ENCODE measurements at regions not wholly inside any gene's neighbourhood (a gene's known extent, or its start where the extent isn't known, plus 50 kb on each side); places are given as distances from the start of the nearest gene placed in this dataset.

DNA sequence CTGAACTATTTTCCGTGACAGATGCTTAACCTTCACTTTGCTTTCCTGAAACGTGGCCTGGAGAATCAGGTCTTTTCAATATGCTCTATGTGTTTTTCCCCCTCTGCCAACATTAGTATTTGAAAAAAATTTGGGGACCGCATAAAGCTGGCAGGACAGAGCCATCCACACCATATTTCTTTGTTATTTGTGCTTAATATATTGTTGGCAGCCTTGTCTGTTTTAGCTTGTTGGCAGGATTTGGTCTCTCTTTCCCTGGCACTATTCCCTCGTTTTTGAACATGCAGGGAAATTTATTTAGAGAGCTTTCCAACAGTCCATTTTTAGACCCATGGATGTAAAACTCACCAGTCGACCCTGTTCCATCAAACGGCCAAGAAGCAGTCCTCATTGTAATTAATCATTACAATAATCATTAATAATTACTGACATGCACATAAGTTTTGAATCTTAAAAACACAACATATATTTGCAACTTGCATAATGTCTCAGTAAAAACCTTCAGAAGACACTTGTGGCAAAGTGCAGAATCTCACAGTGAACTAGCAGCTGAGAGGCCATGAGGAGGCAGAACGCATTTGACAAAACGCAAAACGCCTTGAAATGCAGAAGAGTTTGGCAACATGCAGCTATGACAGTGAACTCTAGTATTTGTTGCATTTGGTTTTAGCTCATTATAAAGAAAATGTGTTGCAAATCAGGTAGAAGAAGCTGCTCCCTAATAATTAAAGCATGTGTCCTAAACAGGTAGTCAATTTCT lies 514.2 kb downstream of the C6orf118 start:
- no peak for FAIRE-seq
- no peak for ATAC-seq
- no TSS peak for BruUV-seq (replicated peaks)

DNA sequence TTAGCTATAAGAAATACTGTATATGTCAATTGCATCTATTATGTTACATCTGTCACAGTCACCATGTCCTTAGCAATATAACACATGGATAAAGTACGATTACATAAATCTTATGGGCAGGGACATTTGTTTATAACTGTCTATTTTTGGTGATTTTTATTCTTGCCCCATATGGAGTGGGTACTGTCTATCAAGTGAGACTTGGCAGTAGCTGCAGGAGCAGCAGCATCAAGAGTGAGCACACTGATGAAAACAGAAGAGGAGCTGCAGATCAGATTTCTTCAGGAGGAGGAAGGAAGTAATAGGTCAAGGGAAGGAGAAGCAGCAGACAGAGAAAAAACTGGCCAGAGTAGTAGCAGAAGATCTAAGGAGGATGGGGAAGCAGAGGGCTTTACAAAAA lies 516.7 kb downstream of the C6orf118 start:
- ChIA-PET POLR2A (no interaction called here), CTCF (ENCODE audit: low intra/inter-chr PET ratio, low total read pairs) (no interaction called here)
- no peak for ATAC-seq
- TF ChIP-seq SRY (CRISPR knock-in tag; IDR thresholded peaks at IDR 0.05) (no peak), MED13 (CRISPR knock-in tag; IDR thresholded peaks at IDR 0.05) (no peak), ZNF468 (CRISPR knock-in tag; IDR thresholded peaks at IDR 0.05) (no peak), CEBPG (CRISPR knock-in tag; IDR thresholded peaks at IDR 0.05) (no peak), RFX3 (CRISPR knock-in tag; IDR thresholded peaks at IDR 0.05) (no peak), SP4 (CRISPR knock-in tag; IDR thresholded peaks at IDR 0.05) (no peak), EED (CRISPR knock-in tag; IDR thresholded peaks at IDR 0.05) (no peak)
- TF ChIP-seq, protein P1, sequence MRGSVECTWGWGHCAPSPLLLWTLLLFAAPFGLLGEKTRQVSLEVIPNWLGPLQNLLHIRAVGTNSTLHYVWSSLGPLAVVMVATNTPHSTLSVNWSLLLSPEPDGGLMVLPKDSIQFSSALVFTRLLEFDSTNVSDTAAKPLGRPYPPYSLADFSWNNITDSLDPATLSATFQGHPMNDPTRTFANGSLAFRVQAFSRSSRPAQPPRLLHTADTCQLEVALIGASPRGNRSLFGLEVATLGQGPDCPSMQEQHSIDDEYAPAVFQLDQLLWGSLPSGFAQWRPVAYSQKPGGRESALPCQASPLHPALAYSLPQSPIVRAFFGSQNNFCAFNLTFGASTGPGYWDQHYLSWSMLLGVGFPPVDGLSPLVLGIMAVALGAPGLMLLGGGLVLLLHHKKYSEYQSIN (CRISPR knock-in tag; IDR thresholded peaks at IDR 0.05; ENCODE audit: borderline replicate concordance), result no peak
- TF ChIP-seq, protein P2, sequence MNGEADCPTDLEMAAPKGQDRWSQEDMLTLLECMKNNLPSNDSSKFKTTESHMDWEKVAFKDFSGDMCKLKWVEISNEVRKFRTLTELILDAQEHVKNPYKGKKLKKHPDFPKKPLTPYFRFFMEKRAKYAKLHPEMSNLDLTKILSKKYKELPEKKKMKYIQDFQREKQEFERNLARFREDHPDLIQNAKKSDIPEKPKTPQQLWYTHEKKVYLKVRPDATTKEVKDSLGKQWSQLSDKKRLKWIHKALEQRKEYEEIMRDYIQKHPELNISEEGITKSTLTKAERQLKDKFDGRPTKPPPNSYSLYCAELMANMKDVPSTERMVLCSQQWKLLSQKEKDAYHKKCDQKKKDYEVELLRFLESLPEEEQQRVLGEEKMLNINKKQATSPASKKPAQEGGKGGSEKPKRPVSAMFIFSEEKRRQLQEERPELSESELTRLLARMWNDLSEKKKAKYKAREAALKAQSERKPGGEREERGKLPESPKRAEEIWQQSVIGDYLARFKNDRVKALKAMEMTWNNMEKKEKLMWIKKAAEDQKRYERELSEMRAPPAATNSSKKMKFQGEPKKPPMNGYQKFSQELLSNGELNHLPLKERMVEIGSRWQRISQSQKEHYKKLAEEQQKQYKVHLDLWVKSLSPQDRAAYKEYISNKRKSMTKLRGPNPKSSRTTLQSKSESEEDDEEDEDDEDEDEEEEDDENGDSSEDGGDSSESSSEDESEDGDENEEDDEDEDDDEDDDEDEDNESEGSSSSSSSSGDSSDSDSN (CRISPR knock-in tag; IDR thresholded peaks at IDR 0.05), result no peak
- TF ChIP-seq, protein P3, sequence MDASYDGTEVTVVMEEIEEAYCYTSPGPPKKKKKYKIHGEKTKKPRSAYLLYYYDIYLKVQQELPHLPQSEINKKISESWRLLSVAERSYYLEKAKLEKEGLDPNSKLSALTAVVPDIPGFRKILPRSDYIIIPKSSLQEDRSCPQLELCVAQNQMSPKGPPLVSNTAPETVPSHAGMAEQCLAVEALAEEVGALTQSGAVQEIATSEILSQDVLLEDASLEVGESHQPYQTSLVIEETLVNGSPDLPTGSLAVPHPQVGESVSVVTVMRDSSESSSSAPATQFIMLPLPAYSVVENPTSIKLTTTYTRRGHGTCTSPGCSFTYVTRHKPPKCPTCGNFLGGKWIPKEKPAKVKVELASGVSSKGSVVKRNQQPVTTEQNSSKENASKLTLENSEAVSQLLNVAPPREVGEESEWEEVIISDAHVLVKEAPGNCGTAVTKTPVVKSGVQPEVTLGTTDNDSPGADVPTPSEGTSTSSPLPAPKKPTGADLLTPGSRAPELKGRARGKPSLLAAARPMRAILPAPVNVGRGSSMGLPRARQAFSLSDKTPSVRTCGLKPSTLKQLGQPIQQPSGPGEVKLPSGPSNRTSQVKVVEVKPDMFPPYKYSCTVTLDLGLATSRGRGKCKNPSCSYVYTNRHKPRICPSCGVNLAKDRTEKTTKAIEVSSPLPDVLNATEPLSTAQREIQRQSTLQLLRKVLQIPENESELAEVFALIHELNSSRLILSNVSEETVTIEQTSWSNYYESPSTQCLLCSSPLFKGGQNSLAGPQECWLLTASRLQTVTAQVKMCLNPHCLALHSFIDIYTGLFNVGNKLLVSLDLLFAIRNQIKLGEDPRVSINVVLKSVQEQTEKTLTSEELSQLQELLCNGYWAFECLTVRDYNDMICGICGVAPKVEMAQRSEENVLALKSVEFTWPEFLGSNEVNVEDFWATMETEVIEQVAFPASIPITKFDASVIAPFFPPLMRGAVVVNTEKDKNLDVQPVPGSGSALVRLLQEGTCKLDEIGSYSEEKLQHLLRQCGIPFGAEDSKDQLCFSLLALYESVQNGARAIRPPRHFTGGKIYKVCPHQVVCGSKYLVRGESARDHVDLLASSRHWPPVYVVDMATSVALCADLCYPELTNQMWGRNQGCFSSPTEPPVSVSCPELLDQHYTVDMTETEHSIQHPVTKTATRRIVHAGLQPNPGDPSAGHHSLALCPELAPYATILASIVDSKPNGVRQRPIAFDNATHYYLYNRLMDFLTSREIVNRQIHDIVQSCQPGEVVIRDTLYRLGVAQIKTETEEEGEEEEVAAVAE (CRISPR knock-in tag; IDR thresholded peaks at IDR 0.05; ENCODE audit: borderline replicate concordance), result no peak

More for the DNA sequence above, 514.2 kb downstream of the C6orf118 start:
- CTCF ChIA-PET (ENCODE audit: low intra/inter-chr PET ratio, low total read pairs), result no interaction called here
- no peak overlapping the region for H3K4me3 ChIP-seq (replicated peaks in 1 of 3; ENCODE audit: insufficient read depth in 1 of 3, low read depth in 2 of 3, low read length in 3 of 3)
- intact Hi-C loops (cut with micrococcal nuclease; ENCODE audit: unreplicated experiment) (no loop called here), in situ Hi-C loops (cut with HindIII; ENCODE audit: extremely low pct_ligation_motif_present, low pct_unique_long_range_greater_than_20kb) (no loop called here)
- H3K79me2 ChIP-seq (ENCODE audit: insufficient read depth, low read length), result no peaks in the 10 kb centered on the region
- H3K9ac ChIP-seq (ENCODE audit: insufficient read depth, low read depth, low read length), result no peak overlapping the region
- no peak for DNase-seq (ENCODE audit: low spot score)
- no peak overlapping the region for H2AFZ ChIP-seq (ENCODE audit: low read length)
- H3K9me3 ChIP-seq (ENCODE audit: low read length), result peaks cover 73% of the 10 kb centered on the region
- no peak overlapping the region for H3K27ac ChIP-seq (ENCODE audit: extremely low read length, insufficient read depth, low read length)
- no peaks in the 10 kb centered on the region for H3K4me1 ChIP-seq (ENCODE audit: insufficient read depth, low read length)
- no peaks in the 10 kb centered on the region for H3K36me3 ChIP-seq (replicated peaks in 1 of 2; ENCODE audit: control insufficient read depth in 1 of 2, insufficient read depth in 2 of 2, low read length in 2 of 2)
- no peak overlapping the region for H3K4me2 ChIP-seq (ENCODE audit: low read depth, low read length)
- no peaks in the 10 kb centered on the region for H4K20me1 ChIP-seq (ENCODE audit: insufficient read depth, low read length)
- TF ChIP-seq CENPT (CRISPR knock-in tag; IDR thresholded peaks at IDR 0.05; ENCODE audit: low read depth), result no peak
- no peak for TF ChIP-seq ZNF552 (CRISPR knock-in tag; IDR thresholded peaks at IDR 0.05; ENCODE audit: borderline replicate concordance)
- no peak for TF ChIP-seq SOX5 (CRISPR knock-in tag; IDR thresholded peaks at IDR 0.05; ENCODE audit: borderline replicate concordance)
- no peak for TF ChIP-seq ZSCAN31 (CRISPR knock-in tag; IDR thresholded peaks at IDR 0.05; ENCODE audit: low read depth)
- H3K27me3 ChIP-seq (ENCODE audit: control insufficient read depth in 1 of 2, insufficient read depth in 2 of 2, low read length in 2 of 2), result no peaks in the 10 kb centered on the region
- POLR2A ChIA-PET, result no interaction called here
- WGBS (ENCODE audit: low lambda C conversion rate), result 22% methylated on average over 9 of the region's 9 CpGs

More for the DNA sequence above, 516.7 kb downstream of the C6orf118 start:
- Histone ChIP-seq H3K4me3 (replicated peaks in 1 of 3; ENCODE audit: insufficient read depth in 1 of 3, low read depth in 2 of 3, low read length in 3 of 3) (no peak overlapping the region), H3K79me2 (ENCODE audit: insufficient read depth, low read length) (no peaks in the 10 kb centered on the region), H3K36me3 (replicated peaks in 1 of 2; ENCODE audit: control insufficient read depth in 1 of 2, insufficient read depth in 2 of 2, low read length in 2 of 2) (no peaks in the 10 kb centered on the region), H3K27me3 (ENCODE audit: control insufficient read depth in 1 of 2, insufficient read depth in 2 of 2, low read length in 2 of 2) (no peaks in the 10 kb centered on the region), H3K9me3 (ENCODE audit: low read length) (peaks cover 84% of the 10 kb centered on the region), H3K27ac (ENCODE audit: extremely low read length, insufficient read depth, low read length) (no peak overlapping the region), H2AFZ (ENCODE audit: low read length) (no peak overlapping the region), H4K20me1 (ENCODE audit: insufficient read depth, low read length) (no peaks in the 10 kb centered on the region), H3K4me1 (ENCODE audit: insufficient read depth, low read length) (no peaks in the 10 kb centered on the region), H3K4me2 (ENCODE audit: low read depth, low read length) (no peak overlapping the region), H3K9ac (ENCODE audit: insufficient read depth, low read depth, low read length) (no peak overlapping the region)
- BruUV-seq (replicated peaks), result no TSS peak
- 4% methylated on average over 1 of the region's 1 CpG for WGBS (ENCODE audit: low lambda C conversion rate)
- no peak for DNase-seq (ENCODE audit: low spot score)
- in situ Hi-C loops (cut with HindIII; ENCODE audit: extremely low pct_ligation_motif_present, low pct_unique_long_range_greater_than_20kb) (no loop called here), intact Hi-C loops (cut with micrococcal nuclease; ENCODE audit: unreplicated experiment) (no loop called here)
- no peak for FAIRE-seq

Measured in HepG2 (cell line).